ENCODE measurements at regions not wholly inside any gene's neighbourhood (a gene's known extent, or its start where the extent isn't known, plus 50 kb on each side); places are given as distances from the start of the nearest gene placed in this dataset.

DNA sequence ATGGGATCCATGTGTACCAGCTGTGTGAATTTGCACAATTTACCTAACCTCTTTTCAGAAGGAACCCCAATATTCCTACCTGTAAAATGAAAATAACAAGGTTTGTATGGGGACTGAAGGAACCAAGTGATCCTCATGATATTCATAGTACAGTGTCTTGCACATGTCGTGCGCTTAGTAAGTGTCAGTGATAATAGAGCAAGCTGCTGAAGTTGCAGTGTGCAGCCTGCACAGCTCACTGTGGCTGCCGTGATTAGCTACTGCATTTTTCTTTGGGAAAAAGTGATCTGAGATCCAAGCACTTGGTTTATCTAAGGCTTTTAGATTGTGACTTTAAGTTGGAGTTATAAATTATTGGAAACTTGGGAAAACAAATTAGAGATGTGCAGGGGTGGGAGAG, 135.9 kb upstream of the FRY start:
- TF ChIP-seq, protein P1, sequence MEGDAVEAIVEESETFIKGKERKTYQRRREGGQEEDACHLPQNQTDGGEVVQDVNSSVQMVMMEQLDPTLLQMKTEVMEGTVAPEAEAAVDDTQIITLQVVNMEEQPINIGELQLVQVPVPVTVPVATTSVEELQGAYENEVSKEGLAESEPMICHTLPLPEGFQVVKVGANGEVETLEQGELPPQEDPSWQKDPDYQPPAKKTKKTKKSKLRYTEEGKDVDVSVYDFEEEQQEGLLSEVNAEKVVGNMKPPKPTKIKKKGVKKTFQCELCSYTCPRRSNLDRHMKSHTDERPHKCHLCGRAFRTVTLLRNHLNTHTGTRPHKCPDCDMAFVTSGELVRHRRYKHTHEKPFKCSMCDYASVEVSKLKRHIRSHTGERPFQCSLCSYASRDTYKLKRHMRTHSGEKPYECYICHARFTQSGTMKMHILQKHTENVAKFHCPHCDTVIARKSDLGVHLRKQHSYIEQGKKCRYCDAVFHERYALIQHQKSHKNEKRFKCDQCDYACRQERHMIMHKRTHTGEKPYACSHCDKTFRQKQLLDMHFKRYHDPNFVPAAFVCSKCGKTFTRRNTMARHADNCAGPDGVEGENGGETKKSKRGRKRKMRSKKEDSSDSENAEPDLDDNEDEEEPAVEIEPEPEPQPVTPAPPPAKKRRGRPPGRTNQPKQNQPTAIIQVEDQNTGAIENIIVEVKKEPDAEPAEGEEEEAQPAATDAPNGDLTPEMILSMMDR (conservative IDR thresholded peaks at IDR 0.05; ENCODE audit: low read depth in 2 of 2), result no peak
- TF ChIP-seq POLR2AphosphoS5 (IDR thresholded peaks at IDR 0.05; ENCODE audit: low read depth), result no peak
- TF ChIP-seq EZH2 (IDR thresholded peaks at IDR 0.05; ENCODE audit: low read depth, unreplicated experiment), result no peak
- TF ChIP-seq EZH2phosphoT487 (IDR thresholded peaks at IDR 0.05; ENCODE audit: unreplicated experiment), result no peak
- no peak for TF ChIP-seq CREB1 (CRISPR knock-in tag; IDR thresholded peaks at IDR 0.05; ENCODE audit: low read depth)

All from GM23338 (cell line).